ENCODE measurements at regions not wholly inside any gene's neighbourhood (a gene's known extent, or its start where the extent isn't known, plus 50 kb on each side); places are given as distances from the start of the nearest gene placed in this dataset.
"Not testable (repeated sequence)": the region's sequence is repeated elsewhere in the genome, so short reads cannot be mapped to it uniquely, and the experiment has no call there.

DNA sequence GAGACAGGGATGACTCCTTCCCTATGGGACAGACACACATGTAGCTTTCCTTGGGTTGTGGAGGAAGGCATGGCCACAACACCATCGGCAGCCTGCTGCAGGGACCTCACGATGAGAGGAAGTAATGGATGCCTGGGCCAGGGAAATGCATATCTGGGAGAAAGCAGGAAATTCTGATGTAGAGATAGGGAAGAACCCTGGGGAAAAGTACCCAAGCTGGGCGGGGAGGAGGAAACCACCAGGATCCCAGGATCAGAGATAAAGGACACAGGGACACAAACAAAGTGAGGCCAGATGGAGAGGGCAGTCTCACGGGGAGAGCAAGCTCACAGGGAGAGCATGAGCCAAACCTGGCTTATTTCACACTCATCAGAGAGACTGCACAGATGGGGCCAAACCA lies 294.7 kb upstream of the TEKT4 start:
- not testable (repeated sequence) for DNase-seq

DNA sequence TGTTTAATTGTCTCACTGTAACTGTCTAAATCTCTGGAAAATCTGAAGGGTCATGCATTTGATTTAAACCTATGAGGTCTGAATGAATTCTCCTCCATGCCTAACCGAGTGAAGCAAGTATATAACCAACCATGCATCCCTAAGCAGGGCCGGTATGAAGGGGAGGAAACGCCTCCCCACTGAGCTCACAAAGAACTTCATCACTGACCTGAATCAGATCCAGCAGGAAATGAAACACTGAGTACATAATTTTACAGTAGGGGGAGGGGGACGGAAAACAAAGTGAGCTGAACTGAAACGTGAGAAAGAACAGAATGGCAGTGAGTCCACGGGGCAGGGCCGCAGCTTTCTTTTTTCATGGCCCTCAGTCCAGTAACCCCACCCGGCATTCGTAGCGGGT lies 294.1 kb upstream of the TEKT4 start:
- DNase-seq: not testable (repeated sequence)

DNA sequence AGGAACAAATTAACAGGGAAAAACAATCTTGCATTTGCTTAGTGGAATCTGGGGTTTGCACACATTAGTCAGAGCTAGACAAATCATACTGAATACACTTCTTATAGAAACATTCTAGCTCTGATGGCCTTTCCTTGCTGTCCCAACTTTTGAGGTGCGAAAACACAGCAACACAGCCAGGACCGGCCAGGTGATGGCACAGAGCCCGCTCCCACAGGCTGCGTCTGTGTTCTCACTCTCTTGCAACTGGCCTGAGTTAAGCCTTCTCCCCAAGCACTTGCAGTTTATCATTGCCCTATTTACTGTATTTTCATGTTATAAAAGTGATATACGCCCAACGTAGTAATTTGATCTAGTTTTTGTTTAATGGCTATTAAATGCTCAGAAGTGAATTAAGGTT lies 292.0 kb upstream of the TEKT4 start:
- DNase-seq: not testable (repeated sequence)

DNA sequence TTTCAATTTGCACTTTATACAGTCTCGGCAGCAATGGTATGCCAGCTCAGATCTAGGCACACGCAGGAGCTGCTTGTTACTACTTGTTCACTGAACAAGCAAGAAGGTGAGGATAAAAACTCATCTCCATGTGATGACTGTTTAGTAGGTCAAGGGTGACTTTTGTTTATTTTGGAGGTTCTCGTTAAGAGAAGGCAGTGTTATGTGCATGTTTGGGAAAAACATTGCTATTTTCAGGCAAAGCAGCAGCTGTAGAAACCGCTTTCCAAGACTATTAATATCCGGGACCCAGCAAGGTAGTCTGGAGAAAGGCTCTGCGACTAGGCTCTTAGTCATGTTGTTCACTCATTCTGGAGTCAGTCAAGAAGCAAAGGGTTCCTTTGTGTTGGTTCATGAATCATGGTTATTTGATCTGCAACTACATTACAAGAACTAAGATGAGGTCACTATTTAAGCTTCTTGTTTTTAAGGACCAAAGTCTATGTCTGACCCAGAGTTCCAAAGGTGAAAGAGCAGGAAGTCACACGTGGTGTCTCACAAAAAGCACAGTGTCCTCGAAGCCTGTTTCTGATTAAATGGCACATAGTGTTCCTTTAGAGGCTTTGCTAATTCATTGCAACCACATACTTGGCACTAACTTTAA lies 288.0 kb upstream of the TEKT4 start:
- DNase-seq: not testable (repeated sequence)

DNA sequence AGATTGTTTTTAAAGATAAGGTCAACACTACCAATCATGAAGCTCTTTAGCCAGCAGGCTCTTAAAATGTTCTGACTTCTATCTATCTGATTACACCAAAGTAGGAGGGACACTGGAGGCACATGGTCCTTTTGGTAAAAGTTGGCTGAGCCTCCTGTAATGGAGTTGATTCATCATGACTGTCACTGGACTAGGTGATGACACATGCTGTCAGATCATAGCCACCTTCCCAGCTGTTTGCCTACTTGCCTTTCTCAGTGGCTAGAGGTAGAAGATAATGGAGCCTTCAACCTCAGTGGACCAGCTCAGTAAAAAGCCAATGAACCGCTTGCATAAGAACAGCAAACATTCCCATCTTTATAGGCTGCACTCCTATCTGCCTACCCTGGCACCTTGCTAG lies 286.7 kb upstream of the TEKT4 start:
- not testable (repeated sequence) for DNase-seq

DNA sequence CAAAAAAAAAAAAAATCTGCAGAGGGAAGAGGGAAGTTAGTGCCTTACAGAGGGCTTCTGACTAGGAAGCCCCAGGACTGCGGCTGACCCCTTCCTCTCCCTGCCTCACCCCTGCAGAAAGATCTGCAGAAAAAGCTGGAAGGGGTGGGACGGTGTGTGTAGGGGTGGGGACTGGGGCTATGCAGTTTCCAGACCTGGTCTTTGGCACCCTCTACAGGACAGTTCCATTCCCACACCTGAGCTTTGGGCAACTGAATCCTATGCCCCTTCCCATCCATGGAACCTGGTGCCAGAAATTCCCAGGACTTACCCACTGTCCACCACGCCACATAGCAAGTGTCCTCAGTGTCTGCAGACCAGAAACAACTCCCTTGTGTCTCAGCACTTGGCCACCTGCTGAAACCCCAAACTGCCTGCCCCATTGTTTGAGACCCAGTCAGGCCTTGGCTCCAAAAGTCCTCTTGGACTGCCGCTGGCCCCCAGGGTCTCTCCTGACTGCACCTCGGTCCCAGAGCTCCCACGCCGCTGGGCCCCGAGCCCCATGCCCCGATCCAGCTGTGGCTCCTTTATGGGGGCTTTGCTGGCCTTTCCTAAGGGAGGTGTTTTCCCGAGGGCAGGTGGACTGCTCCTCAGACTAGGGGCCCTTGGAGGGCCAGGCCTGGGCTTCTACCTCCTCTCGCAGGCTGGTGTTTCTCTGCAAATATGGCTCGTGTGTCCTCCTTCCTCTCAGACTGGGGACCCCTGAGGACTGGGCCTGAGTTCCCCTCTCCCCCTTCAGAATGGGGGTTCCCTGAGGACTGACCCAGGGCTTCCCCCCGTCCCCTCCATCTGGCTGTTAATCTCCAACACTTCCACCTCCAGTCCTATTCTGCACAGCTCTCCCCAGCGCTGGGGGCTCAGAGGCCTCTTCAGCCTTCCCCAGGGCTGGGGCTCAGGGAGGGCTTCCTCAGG lies 284.9 kb upstream of the TEKT4 start:
- peak; percentile 54 for DNase-seq

DNA sequence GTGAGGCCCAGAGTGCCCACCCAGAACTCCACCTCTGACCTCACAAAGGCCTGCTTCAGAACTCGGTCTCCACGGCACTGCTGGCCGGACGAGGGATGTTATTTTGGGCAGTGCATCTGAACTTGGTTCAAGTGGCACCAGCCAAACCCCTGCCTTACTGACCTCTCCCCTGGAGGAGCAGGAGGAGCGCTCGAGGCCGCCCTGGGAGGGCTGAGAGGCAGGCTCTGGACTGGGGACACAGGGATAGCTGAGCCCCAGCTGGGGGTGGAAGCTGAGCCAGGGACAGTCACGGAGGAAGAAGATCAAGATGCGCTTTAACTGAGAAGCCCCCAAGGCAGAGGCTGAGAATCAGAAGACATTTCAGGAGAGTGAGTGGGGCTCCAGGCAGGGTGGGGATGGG lies 284.2 kb upstream of the TEKT4 start:
- DNase-seq: not testable (repeated sequence)

DNA sequence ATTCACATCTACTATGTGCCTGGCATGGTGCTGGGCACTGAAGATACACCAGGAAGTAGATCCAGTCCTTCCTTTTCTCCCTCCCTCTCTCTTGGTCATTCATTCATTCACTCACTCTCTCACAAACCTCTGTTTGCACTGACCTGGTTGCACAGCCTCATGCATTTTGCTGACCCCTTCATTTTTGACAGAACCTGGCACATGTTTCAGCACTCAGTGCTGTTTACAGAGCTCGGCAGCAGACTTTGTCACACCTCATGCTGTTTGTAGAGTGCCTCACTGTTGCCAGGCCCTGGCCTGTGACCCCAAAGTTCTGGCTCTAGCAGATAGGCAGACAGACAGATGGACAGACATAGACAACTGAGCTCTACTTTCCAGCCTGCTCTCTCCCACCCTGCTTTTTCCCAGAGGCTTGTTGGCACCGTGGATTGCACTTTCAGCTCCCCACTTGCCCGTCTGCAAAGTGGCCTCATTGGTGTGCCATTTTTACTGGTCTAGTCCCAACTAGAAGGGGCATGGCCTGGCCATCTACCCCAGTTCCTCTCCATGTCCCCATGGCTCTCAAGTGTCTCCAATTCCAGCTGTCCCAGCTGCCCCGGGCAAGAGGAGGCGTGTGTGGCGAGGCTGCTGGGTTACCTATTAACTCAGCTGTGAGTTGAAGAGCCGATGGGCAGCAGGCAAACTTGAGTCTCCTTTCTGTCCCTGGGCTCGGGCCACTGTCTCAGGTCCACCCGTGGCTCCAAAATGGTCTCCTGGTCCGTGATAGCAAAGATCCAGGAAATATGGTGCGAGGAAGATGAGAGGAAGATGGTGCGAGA lies 277.0 kb upstream of the TEKT4 start:
- not testable (repeated sequence) for DNase-seq

DNA sequence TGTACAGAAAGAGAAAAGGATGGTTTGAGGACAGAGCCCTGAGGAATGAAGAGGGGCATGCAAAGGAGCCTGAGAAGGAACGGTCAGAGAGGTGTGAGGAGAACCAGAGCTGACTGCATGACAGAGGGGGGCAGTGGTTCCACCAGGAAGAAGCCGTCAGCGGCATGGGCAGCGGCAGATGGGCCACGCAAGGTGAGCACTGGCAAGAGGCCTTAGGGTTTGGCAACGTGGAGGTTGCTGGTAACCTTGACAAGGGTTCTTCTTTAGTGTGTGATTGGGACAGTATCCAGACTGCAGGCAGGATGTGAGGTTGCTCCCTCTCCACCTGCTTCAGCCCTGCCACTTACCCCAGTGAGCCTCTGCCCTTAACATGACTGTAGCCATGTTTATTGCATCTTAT lies 275.3 kb upstream of the TEKT4 start:
- not testable (repeated sequence) for DNase-seq

DNA sequence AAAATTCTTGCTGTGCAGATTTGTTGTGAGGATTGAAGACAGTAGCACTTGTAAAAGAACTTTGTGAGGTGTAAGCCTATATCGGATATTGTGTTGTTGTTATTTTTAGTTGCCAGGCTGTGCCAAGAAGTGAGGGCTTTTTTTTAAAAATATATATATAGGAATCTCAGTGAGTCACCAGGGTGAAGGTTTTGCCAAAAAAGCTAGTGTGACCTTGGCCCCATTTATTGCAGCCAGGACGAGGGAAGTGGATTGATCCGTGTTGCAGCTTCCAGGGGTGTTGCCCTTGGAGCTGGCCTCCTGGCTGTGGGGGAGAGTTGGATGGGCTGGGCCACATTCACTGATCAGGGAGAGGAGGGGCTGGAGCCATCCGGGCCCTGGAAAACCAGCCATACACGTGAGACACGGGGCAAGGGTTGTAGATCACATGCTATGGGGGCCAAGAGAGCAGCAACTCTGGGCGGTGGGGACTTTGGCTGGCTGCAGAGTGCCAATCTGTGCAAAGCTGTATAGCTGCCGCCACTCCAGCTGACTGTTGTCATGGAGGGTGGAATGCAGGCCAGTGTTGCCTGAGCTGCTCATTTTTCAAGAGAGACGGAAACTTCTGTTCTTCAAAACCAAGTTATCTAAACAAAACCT lies 273.0 kb upstream of the TEKT4 start:
- not testable (repeated sequence) for DNase-seq

DNA sequence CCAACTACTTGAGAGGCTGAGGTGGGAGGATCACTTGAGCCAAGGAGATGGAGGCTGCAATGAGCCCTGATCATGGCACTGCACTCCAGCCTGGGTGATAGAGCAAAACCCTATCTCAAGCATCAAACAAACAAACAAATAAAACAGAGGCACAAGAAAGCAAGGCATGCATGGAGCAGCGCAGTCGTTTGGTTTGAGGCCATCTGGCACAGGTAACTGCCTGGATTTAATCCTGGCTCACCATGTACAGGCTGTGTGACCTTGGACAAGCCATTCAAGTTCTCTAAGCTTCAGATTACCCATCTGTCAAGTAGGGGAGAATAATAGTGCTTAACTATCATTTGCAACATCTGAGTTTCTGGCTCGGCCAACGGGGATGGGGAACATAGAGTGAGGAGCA lies 270.3 kb upstream of the TEKT4 start:
- DNase-seq: peak; percentile 90

DNA sequence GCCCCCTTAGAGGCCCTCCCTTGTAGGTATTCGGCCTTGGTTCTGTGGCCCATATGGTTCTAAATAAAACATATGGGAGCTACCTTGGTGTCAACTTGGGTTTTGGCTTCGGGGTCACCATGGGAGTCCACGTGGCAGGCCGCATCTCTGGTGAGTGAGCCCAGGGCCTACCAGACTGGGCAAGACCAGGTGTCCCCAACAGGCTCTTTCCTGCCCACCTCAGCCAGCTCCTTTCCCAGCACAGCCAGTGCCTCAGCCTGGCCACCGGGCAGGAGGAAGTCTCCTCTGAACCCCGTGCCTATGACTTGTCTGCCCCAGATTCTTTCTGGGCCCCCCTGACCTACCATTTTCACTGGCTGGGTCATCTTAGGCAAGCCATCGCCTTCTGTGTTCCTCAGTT lies 268.8 kb upstream of the TEKT4 start:
- no peak for DNase-seq

DNA sequence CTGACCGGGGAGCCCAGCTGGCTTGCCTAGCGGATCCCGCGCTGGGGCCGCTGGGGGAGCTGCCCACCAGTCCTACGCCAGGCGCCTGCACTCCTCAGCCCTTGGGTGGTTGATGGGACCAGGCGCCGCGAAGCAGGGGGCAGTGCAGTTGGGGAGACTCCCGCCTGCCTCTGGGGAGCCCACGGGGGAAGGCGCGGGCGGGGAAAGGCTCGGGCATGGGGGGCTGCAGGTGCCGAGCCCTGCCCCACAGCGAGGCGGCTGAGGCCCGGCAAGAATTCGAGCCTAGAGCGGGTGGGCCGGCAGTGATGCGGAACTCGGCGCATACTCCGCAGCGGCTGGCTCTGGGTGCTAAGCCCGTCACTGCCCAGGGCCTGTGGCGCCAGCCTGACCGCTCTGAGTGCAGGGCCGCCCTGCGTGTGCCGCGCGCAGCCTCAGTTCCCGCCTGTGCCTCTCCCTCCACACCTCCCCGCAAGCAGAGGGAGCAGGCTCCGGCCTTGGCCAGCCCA lies 249.1 kb upstream of the TEKT4 start:
- DNase-seq: no peak

DNA sequence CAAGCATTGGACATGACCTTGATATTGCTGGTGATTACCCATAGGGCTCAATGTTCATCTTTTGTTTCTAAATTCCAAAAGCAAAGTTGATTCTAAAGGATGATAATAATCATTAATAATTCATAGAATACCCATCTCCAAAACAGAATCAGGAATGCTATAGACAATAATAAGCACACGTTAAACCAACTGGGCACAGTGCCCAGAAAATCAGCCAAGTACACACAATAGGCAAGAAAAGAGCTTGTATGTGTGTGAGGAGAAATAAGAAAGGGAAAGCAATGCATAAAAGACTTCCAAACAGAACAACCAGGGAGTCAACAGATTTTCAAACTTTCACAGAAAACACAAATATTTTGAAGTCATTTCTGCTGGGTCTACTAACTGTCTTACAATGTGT lies 242.3 kb upstream of the TEKT4 start:
- DNase-seq: peak; percentile 45

DNA sequence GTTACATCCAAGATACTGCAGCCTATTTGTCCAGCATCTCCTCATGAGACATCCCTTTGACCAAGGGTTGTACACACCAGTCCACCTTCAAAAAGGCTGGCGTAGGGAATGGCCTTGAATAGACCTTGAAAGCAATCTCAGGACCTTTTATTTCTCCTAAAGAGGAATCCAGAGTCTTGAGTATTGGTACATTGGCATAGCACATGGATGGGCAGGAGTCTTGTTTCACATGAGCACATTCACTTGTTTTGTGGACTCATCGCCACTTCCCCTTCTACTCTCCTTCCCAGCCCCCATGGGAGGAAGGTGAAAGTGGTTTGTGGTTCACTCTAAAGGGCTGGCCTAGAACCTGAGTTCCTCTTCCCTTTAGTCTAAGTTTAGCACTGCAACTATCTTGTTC lies 229.8 kb upstream of the TEKT4 start:
- DNase-seq: not testable (repeated sequence)

DNA sequence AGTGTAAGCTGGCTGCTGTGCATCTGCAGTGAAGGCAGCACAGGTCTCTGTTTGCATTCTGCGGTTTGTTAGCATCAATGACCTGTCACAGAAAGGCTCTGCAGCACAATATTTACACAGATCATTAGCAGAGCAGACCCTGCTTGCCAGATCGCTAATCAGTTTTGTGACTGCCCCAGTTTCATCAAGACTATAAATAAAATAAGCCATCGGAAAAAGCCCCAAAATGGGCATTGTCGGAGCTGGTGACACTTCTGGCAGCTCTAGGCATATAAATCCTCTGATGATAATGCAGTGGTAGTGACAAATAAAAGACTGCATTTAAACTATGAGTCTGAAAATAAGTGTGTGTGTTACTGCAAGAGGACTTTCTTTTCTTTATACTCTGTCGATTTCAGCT lies 219.1 kb upstream of the TEKT4 start:
- DNase-seq: peak; percentile 29

DNA sequence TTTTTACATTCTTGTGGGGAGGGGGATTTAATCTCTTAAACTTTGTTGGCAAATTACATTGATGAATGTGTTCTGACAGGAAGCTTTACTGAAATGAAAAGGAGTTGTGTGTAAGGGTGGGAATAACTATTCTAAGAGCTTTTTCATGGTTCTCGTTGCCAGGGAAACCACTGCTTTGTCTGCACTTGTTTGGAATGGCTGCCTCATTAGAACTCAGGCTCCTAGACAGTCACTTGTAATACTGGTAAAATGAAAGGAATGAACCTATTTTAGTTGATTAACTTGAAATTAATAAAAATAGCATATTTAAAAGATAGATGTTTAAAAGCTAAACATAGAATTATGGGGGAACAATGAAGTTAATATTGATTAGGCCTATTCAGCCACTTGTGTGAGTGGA lies 201.4 kb upstream of the TEKT4 start:
- DNase-seq: not testable (repeated sequence)

DNA sequence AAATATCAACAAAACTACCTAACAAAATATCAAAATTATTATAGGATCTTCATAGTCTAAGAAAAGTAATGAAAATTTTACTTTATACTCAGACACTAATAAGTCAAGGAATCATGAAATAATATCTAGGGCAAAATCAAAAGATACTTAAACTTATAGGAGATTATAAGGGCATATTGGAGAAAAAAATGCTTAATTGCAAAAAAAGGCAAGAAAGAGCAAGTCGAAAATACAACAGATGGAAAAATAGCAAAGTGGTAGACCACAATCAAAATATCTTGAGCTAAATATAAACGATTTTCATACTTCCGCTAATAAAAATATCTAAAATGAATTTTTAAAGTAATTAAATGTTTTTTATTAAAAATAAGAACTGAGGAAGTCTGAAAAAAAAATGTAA lies 177.0 kb upstream of the TEKT4 start:
- DNase-seq: not testable (repeated sequence)

DNA sequence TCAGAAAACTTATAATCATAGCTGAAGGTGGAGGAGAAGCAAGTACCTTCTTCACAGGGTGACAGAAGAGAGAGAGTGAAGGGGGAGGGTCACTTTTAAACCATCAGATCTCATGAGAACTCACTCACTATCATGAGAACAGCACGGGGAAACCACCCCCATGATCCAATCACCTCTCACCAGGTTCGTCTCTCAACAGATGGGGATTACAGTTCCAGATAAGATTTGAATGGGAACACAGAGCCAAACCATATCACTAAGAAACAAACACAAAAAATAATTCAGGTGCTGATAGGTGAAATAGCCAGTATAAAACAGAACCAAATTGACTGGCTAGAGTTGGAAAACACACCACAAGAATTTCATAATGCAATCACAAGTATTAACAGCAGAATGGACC lies 162.2 kb upstream of the TEKT4 start:
- DNase-seq: peak; percentile 62

DNA sequence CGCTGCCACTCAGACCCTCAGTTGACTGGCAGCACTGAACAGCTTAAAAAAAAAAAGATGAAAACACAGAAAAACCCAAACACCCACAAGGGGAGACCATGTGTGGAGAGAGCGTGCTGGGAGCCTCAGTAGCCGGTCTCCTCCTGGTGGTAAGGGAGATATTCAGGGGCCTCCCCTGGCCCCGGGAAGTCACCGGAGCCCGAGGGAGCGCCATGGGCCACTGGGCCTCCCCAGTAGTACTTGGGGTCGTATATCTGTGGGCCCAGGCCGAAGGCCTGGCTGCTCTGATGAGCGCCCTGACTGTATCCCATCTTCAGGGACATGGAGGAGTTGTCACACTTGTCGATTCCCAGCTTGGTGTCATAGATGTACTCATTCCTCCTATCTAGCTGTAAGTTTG lies 145.7 kb upstream of the TEKT4 start:
- DNase-seq: no peak

DNA sequence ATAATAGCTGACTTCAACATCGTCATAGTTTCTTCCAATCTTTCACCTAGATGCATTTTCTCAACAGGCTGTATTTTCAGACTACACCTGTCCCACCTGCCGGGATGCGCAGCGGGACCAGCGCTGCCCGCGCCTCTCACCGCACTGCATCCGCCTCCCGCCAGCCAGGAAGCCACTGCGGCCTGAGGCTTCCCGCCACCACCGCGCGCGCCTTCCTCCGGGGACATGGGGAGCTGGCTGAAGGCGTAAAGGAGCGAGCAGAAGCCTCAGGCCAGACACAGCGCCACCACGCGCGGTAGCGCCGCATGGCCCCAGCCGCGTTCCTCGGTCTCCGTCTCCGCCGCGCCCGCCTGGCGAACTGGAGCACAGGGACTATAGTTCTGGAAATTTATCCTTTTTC lies 135.7 kb upstream of the TEKT4 start:
- not testable (repeated sequence) for DNase-seq

DNA sequence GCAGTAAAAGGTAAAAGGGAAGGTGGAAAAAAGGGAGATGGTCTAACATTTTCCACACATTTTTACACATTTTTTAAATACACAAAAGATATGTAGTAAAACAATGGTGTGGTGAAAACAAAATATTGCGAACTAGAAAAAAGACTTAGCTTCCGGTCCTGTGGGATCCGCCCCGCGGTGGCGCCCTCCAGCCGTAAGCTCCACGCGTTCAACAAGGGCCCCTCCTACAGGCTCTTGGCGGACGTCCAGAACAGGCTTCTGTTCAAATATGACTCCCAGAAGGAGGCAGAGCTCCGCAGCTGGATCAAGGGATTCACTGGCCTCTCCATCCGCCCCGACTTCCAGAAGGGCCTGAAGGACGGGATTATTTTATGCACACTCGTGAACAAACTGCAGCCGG lies 134.1 kb upstream of the TEKT4 start:
- DNase-seq: peak; percentile 18

Data from NCI-H82 (cell line).